Mesenchymal stem cell (in vitro differentiated cells and primary cell): ENCODE measurements at regions not wholly inside any gene's neighbourhood (a gene's known extent, or its start where the extent isn't known, plus 50 kb on each side); places are given as distances from the start of the nearest gene placed in this dataset.
A peak's percentile ranks its signal among the peaks of the same experiment; 100 is the strongest.

Source experiments
- DNase-seq: peaks from one replicate; pipeline ENCODE4 v3.0.0-alpha.2; 2013
- H2AFZ ChIP-seq: one replicate; pipeline ENCODE4 v1.6.1; 2013; ENCODE audit warnings: low read depth, mild to moderate bottlenecking, control low read depth, inconsistent platforms, low read length, moderate library complexity
- H2AK5ac ChIP-seq: 2 replicates; pipeline ENCODE4 v1.6.1; 2013; ENCODE audit warnings: low read length, moderate library complexity, mild to moderate bottlenecking, inconsistent platforms; ENCODE audit not compliant: severe bottlenecking
- H2BK120ac ChIP-seq: one replicate; pipeline ENCODE4 v1.6.1; 2013; ENCODE audit warnings: low read depth, mild to moderate bottlenecking, inconsistent platforms, low read length, moderate library complexity
- H2BK12ac ChIP-seq, 2 experiments: one replicate each; pipeline ENCODE4 v1.6.1; 2013; ENCODE audit warnings: inconsistent platforms in 2 of 2, low read length in 2 of 2, mild to moderate bottlenecking in 2 of 2, moderate library complexity in 2 of 2, control low read depth in 1 of 2
- H2BK15ac ChIP-seq: one replicate; pipeline ENCODE4 v1.6.1; 2013; ENCODE audit warnings: mild to moderate bottlenecking, low read depth, inconsistent platforms; ENCODE audit not compliant: poor library complexity, severe bottlenecking
- H2BK5ac ChIP-seq: 2 replicates; pipeline ENCODE4 v1.6.1; 2013; ENCODE audit warnings: low read depth, mild to moderate bottlenecking, low read length, control low read depth, inconsistent platforms; ENCODE audit not compliant: poor library complexity, severe bottlenecking
- H3K14ac ChIP-seq, 2 experiments: one replicate each; pipeline ENCODE4 v1.6.1; 2013; ENCODE audit warnings: inconsistent platforms in 2 of 2, low read length in 2 of 2, control low read depth in 1 of 2, mild to moderate bottlenecking in 1 of 2, moderate library complexity in 1 of 2
- H3K18ac ChIP-seq, 2 experiments: one replicate each; pipeline ENCODE4 v1.6.1; 2013; ENCODE audit warnings: inconsistent platforms in 2 of 2, low read length in 2 of 2, control low read depth in 1 of 2, low read depth in 1 of 2, mild to moderate bottlenecking in 1 of 2
- H3K23ac ChIP-seq, 2 experiments: one replicate each; pipeline ENCODE4 v1.6.1; 2013; ENCODE audit warnings: inconsistent platforms in 2 of 2, low read length in 2 of 2, mild to moderate bottlenecking in 2 of 2, moderate library complexity in 2 of 2, control low read depth in 1 of 2
- H3K27ac ChIP-seq: 2 replicates; pipeline ENCODE4 v1.5.1; 2013; ENCODE audit warnings: mild to moderate bottlenecking, moderate library complexity, low read length, control low read depth, inconsistent platforms; ENCODE audit not compliant: poor library complexity, severe bottlenecking
- H3K27me3 ChIP-seq, 2 experiments: 2 replicates each; pipeline versions ENCODE4 v1.6.1 to v1.7.0; 2013; ENCODE audit warnings: low read length in 2 of 2, mild to moderate bottlenecking in 2 of 2, moderate library complexity in 2 of 2, control low read depth in 1 of 2, inconsistent platforms in 1 of 2; ENCODE audit not compliant: control insufficient read depth in 1 of 2, insufficient read depth in 1 of 2
- H3K36me3 ChIP-seq, 2 experiments: 2 replicates each; pipeline versions ENCODE4 v1.6.1 to v1.7.0; 2013; ENCODE audit warnings: low read length in 2 of 2, control low read depth in 1 of 2, inconsistent platforms in 1 of 2, low read depth in 1 of 2, mild to moderate bottlenecking in 1 of 2; ENCODE audit not compliant: insufficient read depth in 2 of 2, control insufficient read depth in 1 of 2
- H3K4ac ChIP-seq, 2 experiments: one replicate each; pipeline ENCODE4 v1.6.1; 2013; ENCODE audit warnings: inconsistent platforms in 2 of 2, low read length in 2 of 2, mild to moderate bottlenecking in 2 of 2, moderate library complexity in 2 of 2, control low read depth in 1 of 2, low read depth in 1 of 2
- H3K4me1 ChIP-seq: 2 replicates; pipeline ENCODE4 v1.6.1; 2013; ENCODE audit warnings: low read depth, low read length, control low read depth; ENCODE audit not compliant: control insufficient read depth, insufficient read depth
- H3K4me2 ChIP-seq: 2 replicates; pipeline ENCODE4 v1.6.1; 2013; ENCODE audit warnings: low read length, mild to moderate bottlenecking, inconsistent platforms; ENCODE audit not compliant: poor library complexity, severe bottlenecking
- H3K4me3 ChIP-seq, 2 experiments: 2 replicates each; pipeline versions ENCODE4 v1.5.1 to v1.7.0; 2013; ENCODE audit warnings: low read length in 2 of 2, mild to moderate bottlenecking in 2 of 2, control low read depth in 1 of 2, low read depth in 1 of 2; ENCODE audit not compliant: insufficient read depth in 1 of 2
- H3K79me1 ChIP-seq: replicated peaks from 2 replicates; pipeline ENCODE4 v1.6.1; 2013; ENCODE audit warnings: mild to moderate bottlenecking, control low read depth, low read length, inconsistent platforms; ENCODE audit not compliant: poor library complexity, severe bottlenecking
- H3K9ac ChIP-seq: 2 replicates; pipeline ENCODE4 v1.7.0; 2013; ENCODE audit warnings: mild to moderate bottlenecking, low read length, moderate library complexity
- H3K9me3 ChIP-seq: 2 replicates; pipeline ENCODE4 v1.7.0; 2013; ENCODE audit warnings: mild to moderate bottlenecking, low read length; ENCODE audit not compliant: control insufficient read depth
- H4K8ac ChIP-seq: one replicate; pipeline ENCODE4 v1.6.1; 2013; ENCODE audit warnings: inconsistent platforms, mild to moderate bottlenecking, low read length, moderate library complexity
- H4K91ac ChIP-seq: one replicate; pipeline ENCODE4 v1.6.1; 2013; ENCODE audit warnings: mild to moderate bottlenecking, low read length, inconsistent platforms
- WGBS: methylation state at CpG from one replicate; pipeline ENCODE4 v1.1.7; 2013; ENCODE audit warnings: mixed read lengths; 5-methylcytosine and 5-hydroxymethylcytosine counted together

DNA sequence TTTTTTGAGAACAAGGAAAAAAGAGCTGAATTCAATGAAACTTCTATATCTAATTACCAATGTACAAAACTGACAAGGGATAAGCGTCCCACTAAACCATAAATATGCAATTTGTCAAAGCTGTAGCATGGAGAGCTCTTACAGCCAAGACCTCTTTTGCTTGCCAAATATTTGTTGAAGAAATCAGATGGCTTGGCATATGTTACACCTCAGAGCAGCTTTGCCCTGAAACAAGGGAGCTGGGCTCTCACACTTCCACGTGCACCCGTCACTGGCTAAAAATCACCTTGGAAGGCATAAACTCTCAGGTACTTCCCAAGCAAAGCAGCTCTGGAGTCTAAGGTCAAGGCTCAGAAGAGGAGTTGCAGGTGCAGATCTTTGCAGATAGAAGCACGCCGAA is 324.7 kb upstream of the SLCO3A1 start:
- Histone ChIP-seq H2AFZ (no peak overlapping the region), H3K27me3 (no peaks in the 10 kb centered on the region), H3K79me1 (no peaks in the 10 kb centered on the region), H4K91ac (no peak overlapping the region), H3K23ac (no peak overlapping the region), H3K27ac (no peak overlapping the region), H3K4ac (no peak overlapping the region), H2AK5ac (no peak overlapping the region), H3K36me3 (no peaks in the 10 kb centered on the region), H3K4me1 (no peaks in the 10 kb centered on the region), H3K4me2 (no peak overlapping the region), H4K8ac (no peak overlapping the region), H2BK12ac (no peak overlapping the region), H3K9me3 (no peaks in the 10 kb centered on the region), H2BK5ac (no peak overlapping the region), H3K4me3 (no peak overlapping the region), H3K18ac (no peak overlapping the region), H2BK15ac (no peak overlapping the region), H3K9ac (no peak overlapping the region), H2BK120ac (no peak overlapping the region), H3K14ac (no peak overlapping the region)
- DNase-seq: no peak
- 76% methylated on average over 5 of the region's 5 CpGs for WGBS

DNA sequence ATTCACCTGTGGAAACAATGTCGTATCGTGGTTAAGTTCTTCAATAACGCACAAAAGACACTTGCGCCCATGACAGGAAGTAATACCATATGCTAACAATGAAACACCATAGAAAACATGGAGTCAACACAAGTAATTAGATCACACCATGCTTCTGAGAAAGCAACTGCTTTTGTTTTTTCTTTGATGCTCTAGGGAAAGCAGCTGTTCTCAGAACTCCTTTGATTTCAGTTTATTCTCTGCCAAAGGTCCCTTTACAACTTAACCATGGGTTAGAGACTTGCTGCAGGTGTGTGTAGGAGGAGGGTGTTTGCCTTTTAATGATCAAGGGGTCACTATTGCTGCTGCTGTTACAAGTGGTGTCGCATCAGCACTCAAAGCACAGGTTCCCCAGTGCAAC is 324.0 kb upstream of the SLCO3A1 start:
- no peaks in the 10 kb centered on the region for H3K4me1 ChIP-seq
- no peaks in the 10 kb centered on the region for H3K9me3 ChIP-seq
- H4K91ac ChIP-seq: no peak overlapping the region
- H3K27me3 ChIP-seq: no peaks in the 10 kb centered on the region
- no peaks in the 10 kb centered on the region for H3K79me1 ChIP-seq
- no peak overlapping the region for H3K4me3 ChIP-seq
- H3K23ac ChIP-seq: no peak overlapping the region
- no peaks in the 10 kb centered on the region for H3K36me3 ChIP-seq
- H3K27ac ChIP-seq: no peak overlapping the region
- peak overlapping the region; percentile 13 for H4K8ac ChIP-seq
- H2BK15ac ChIP-seq: no peak overlapping the region
- no peak overlapping the region for H3K4ac ChIP-seq
- H3K4me2 ChIP-seq: no peak overlapping the region
- WGBS: 86% methylated on average over 4 of the region's 5 CpGs
- H3K14ac ChIP-seq: no peak overlapping the region
- H3K9ac ChIP-seq: no peak overlapping the region
- H2BK120ac ChIP-seq: no peak overlapping the region
- no peak for DNase-seq
- H2BK5ac ChIP-seq: no peak overlapping the region
- H2BK12ac ChIP-seq: no peak overlapping the region
- H2AK5ac ChIP-seq: no peak overlapping the region
- H3K18ac ChIP-seq: no peak overlapping the region
- H2AFZ ChIP-seq: no peak overlapping the region

DNA sequence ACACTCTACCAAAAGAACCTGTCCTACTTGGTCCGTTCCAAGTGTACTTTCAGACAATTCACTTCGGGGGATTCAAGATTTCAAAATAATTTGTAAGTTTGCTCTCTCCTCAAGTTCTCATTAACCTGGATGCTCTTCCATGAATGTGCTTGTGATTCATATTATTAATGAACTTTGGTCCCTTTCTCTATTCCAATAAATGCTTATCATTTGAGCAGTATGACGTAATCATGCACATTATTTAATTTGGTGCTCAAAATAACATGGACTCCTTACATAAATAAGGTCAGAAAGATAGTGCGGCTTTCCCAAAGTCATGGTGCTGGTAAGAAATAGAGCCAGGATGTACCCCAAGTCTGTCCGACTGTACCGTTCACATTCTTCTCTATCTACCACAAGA is 323.2 kb upstream of the SLCO3A1 start:
- Histone ChIP-seq H3K4me3 (no peak overlapping the region), H2AFZ (no peak overlapping the region)
- no peak for DNase-seq

DNA sequence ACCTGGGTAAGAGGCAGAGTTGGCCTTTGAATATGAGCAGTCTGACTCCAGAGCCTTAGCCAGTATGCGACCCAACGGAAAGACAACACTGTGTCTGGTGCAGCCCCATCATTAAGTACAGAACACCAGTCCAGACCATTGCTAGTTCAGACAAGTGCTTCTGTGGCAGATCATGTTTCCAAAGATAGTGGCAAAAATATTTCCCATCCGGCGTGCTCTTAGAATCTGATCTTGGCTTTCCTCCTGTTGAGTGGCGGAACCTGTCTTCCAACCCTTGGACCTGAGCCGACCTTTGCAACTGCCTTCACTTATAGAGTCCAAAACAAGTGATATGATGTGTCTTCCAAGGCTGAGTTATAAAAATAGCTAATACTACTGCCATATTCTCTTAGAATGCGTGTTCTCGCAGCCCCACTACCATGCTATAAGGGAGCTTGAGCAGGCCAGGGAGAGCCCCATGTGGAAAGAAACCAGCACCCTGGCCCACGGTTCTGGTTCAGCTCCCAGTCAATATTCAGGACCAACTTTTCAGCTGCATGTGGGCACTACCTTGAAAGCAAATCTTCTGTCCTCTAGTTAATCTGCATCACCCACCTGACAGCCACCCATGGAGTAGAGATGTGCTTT is 322.4 kb upstream of the SLCO3A1 start:
- Histone ChIP-seq H3K23ac (no peak overlapping the region), H3K4me2 (no peak overlapping the region), H2AK5ac (no peak overlapping the region), H2AFZ (no peak overlapping the region), H4K8ac (no peak overlapping the region), H2BK120ac (no peak overlapping the region), H3K9me3 (no peaks in the 10 kb centered on the region), H3K36me3 (no peaks in the 10 kb centered on the region), H3K27ac (no peak overlapping the region), H2BK12ac (no peak overlapping the region), H2BK5ac (no peak overlapping the region), H2BK15ac (no peak overlapping the region), H3K4me3 (no peak overlapping the region), H3K9ac (no peak overlapping the region), H4K91ac (no peak overlapping the region), H3K14ac (no peak overlapping the region), H3K79me1 (no peaks in the 10 kb centered on the region), H3K4ac (no peak overlapping the region), H3K27me3 (no peaks in the 10 kb centered on the region), H3K18ac (no peak overlapping the region), H3K4me1 (no peaks in the 10 kb centered on the region)
- WGBS: 87% methylated on average over 9 of the region's 9 CpGs
- DNase-seq: no peak

More for the DNA sequence above, 323.2 kb upstream of the SLCO3A1 start:
- no peak overlapping the region for H4K8ac ChIP-seq
- no peak overlapping the region for H2BK5ac ChIP-seq
- 83% methylated on average over 6 of the region's 6 CpGs for WGBS
- H3K23ac ChIP-seq: no peak overlapping the region
- H4K91ac ChIP-seq: no peak overlapping the region
- no peaks in the 10 kb centered on the region for H3K4me1 ChIP-seq
- H3K9ac ChIP-seq: no peak overlapping the region
- no peak overlapping the region for H2BK120ac ChIP-seq
- no peaks in the 10 kb centered on the region for H3K36me3 ChIP-seq
- no peaks in the 10 kb centered on the region for H3K9me3 ChIP-seq
- H3K4me2 ChIP-seq: no peak overlapping the region
- no peak overlapping the region for H2AK5ac ChIP-seq
- no peak overlapping the region for H3K4ac ChIP-seq
- H3K79me1 ChIP-seq: no peaks in the 10 kb centered on the region
- H2BK15ac ChIP-seq: no peak overlapping the region
- no peak overlapping the region for H3K18ac ChIP-seq
- H2BK12ac ChIP-seq: no peak overlapping the region
- H3K14ac ChIP-seq: no peak overlapping the region
- H3K27ac ChIP-seq: no peak overlapping the region
- no peaks in the 10 kb centered on the region for H3K27me3 ChIP-seq
